Activated CD4-positive, alpha-beta memory T cell treated with anti-CD3 and anti-CD28 coated beads for 36 hours (primary cell): ENCODE measurements at regions not wholly inside any gene's neighbourhood (a gene's known extent, or its start where the extent isn't known, plus 50 kb on each side); places are given as distances from the start of the nearest gene placed in this dataset.

ENCODE experiments used
- CTCF ChIA-PET: fragments of 350-600 bp; sonication (Branson Sonifier 250); formaldehyde crosslinking; loops from one replicate; lab custom pipeline; 2021; ENCODE audit warnings: antibody characterized with exemption, inconsistent platforms; lab: Charles Lee
- POLR2A ChIA-PET: fragments of 350-600 bp; sonication (Branson Sonifier 250); formaldehyde crosslinking; loops from one replicate; lab custom pipeline; 2021; ENCODE audit warnings: antibody characterized with exemption; lab: Charles Lee
- DNase-seq: peaks from one replicate; pipeline ENCODE4 v3.0.0-alpha.2; 2020
- H3K27ac Mint-ChIP-seq: one replicate; pipeline ENCODE4 v1.8.0; 2021; ENCODE audit warnings: mixed read lengths
- H3K27me3 Mint-ChIP-seq: one replicate; pipeline ENCODE4 v1.8.0; 2021; ENCODE audit warnings: mixed read lengths
- H3K36me3 Mint-ChIP-seq: one replicate; pipeline ENCODE4 v1.8.0; 2021; ENCODE audit warnings: mixed read lengths
- H3K4me1 Mint-ChIP-seq: one replicate; pipeline ENCODE4 v1.8.0; 2021; ENCODE audit warnings: low read depth, mixed read lengths
- H3K4me3 Mint-ChIP-seq: one replicate; pipeline ENCODE4 v1.8.0; 2021; ENCODE audit warnings: mild to moderate bottlenecking, mixed read lengths
- H3K9me3 Mint-ChIP-seq: one replicate; pipeline ENCODE4 v1.8.0; 2021; ENCODE audit warnings: mixed read lengths
- intact Hi-C: fragments of 100-400 bp; cut with micrococcal nuclease; formaldehyde crosslinking; loops from one replicate; pipeline ENCODE4 v1.15.1; 2023

DNA sequence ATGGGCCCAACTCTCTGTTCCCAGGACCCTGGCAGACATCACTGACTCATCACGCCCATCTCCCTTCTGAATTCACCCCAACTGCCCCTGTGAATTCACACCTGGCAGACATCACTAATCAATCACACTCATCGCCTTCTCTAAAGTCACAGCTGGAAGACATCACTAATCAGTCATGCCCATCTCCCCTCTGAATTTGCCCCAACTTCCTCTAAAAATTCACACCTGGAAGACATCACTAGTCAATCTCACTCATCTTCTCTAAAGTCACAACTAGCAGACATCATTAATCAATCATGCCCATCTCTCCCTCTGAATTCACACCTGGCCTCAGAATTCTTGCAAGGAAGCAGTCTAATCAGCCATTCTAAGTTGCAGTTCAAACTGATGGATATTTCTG lies 111.1 kb downstream of the FOXA2 start:
- Mint-ChIP-seq H3K27ac (no peak overlapping the region), H3K4me1 (no peaks in the 10 kb centered on the region), H3K9me3 (peaks cover 28% of the 10 kb centered on the region), H3K36me3 (no peaks in the 10 kb centered on the region), H3K27me3 (no peaks in the 10 kb centered on the region), H3K4me3 (no peak overlapping the region)
- POLR2A ChIA-PET, result no interaction called here
- DNase-seq, result no peak
- intact Hi-C loops, result no loop called here
- CTCF ChIA-PET, result no interaction called here

DNA sequence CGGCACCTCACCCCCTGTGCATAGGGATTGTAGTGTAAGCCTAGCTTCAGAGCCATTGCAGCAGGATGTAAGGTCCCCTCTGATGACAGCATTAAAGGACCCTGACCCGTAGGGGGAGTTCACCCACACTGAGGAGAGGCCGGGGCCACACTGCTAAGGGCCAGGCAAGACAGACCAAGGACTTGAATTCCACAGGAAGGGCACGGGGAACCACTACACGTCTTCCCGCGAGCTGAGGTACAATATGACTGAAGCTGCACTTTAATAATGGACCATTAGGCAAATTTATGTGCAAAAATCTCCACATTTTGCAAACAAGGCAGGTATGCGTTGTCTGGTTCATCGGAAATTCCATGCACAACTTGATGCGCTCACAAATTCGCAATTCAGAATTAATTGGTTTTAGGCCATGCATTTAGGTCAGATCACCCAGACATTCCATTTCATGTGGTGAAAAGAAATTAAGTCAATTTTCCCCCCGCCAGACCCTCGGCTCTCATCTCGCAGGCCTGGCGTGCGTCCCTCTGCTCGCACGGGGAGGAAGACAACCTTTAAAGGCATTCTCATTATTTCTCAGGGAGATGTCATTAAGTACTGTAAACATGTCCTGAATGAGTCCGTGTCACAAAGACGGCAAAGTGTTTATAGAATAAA lies 111.8 kb downstream of the FOXA2 start:
- ChIA-PET POLR2A (no interaction called here), CTCF (no interaction called here)
- intact Hi-C loops, result no loop called here

GRCh38 chr20:22471156-22471836 lies 113.1 kb downstream of the FOXA2 start:
- CTCF ChIA-PET, result no interaction called here
- Mint-ChIP-seq H3K4me3 (no peak overlapping the region), H3K36me3 (no peaks in the 10 kb centered on the region), H3K27me3 (no peaks in the 10 kb centered on the region), H3K4me1 (no peaks in the 10 kb centered on the region), H3K9me3 (peaks cover 19% of the 10 kb centered on the region), H3K27ac (no peak overlapping the region)
- no peak for DNase-seq
- intact Hi-C loops, result no loop called here
- POLR2A ChIA-PET, result no interaction called here

More for the DNA sequence above, 111.8 kb downstream of the FOXA2 start:
- Mint-ChIP-seq H3K4me3 (no peak overlapping the region), H3K27ac (no peak overlapping the region), H3K4me1 (no peaks in the 10 kb centered on the region), H3K27me3 (no peaks in the 10 kb centered on the region), H3K9me3 (peaks cover 24% of the 10 kb centered on the region), H3K36me3 (no peaks in the 10 kb centered on the region)
- no peak for DNase-seq

DNA sequence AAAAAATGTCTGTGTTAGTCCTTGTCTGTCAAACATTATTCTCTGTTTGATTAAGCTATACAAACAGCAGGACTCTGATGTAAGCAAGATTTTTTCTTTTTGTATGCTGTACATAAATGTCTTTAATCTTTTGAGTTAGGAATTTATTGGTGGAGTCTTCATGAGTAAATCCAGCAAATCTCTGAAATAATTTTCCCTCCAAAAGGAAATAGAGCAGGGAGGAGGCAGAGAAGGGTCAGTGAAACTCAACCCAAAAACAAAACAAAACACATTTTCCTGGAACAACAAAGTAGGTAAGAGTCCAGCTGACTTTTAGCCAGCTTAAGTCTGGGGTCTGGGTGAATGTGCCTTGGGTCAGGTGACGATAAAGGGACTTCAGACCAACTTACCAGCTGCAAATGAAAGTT lies 113.7 kb downstream of the FOXA2 start:
- Mint-ChIP-seq H3K27me3 (no peaks in the 10 kb centered on the region), H3K27ac (no peak overlapping the region), H3K9me3 (peaks cover 19% of the 10 kb centered on the region), H3K4me3 (no peak overlapping the region), H3K4me1 (no peaks in the 10 kb centered on the region), H3K36me3 (no peaks in the 10 kb centered on the region)
- DNase-seq, result no peak
- CTCF ChIA-PET, result no interaction called here
- POLR2A ChIA-PET, result no interaction called here
- intact Hi-C loops, result no loop called here

- intact Hi-C loops, result no loop called here
- peaks cover 3% of the 10 kb centered on the region for H3K9me3 Mint-ChIP-seq
- no peaks in the 10 kb centered on the region for H3K36me3 Mint-ChIP-seq
These were observed 117.8 kb downstream of the FOXA2 start for GRCh38 chr20:22466447-22467171.

GRCh38 chr20:22465622-22466446 lies 118.5 kb downstream of the FOXA2 start:
- no peaks in the 10 kb centered on the region for H3K4me1 Mint-ChIP-seq
- intact Hi-C loops, result no loop called here
- no peaks in the 10 kb centered on the region for H3K36me3 Mint-ChIP-seq
- peaks cover 3% of the 10 kb centered on the region for H3K9me3 Mint-ChIP-seq
- ChIA-PET CTCF (interaction anchor here (0.7 kb wide), 1 partner anchor 218 kb away, joined by 3 read pairs; no protein-coding TSS in a partner anchor), POLR2A (no interaction called here)
- H3K4me3 Mint-ChIP-seq, result no peak overlapping the region
- H3K27me3 Mint-ChIP-seq, result no peaks in the 10 kb centered on the region
- H3K27ac Mint-ChIP-seq, result no peak overlapping the region
- no peak for DNase-seq

More at GRCh38 chr20:22466447-22467171, 117.8 kb downstream of the FOXA2 start:
- no peak for DNase-seq
- CTCF ChIA-PET, result interaction anchor here (0.7 kb wide), 1 partner anchor 217 kb away, joined by 3 read pairs; no protein-coding TSS in a partner anchor
- Mint-ChIP-seq H3K4me1 (no peaks in the 10 kb centered on the region), H3K4me3 (no peak overlapping the region), H3K27ac (no peak overlapping the region), H3K27me3 (no peaks in the 10 kb centered on the region)
- POLR2A ChIA-PET, result no interaction called here

DNA sequence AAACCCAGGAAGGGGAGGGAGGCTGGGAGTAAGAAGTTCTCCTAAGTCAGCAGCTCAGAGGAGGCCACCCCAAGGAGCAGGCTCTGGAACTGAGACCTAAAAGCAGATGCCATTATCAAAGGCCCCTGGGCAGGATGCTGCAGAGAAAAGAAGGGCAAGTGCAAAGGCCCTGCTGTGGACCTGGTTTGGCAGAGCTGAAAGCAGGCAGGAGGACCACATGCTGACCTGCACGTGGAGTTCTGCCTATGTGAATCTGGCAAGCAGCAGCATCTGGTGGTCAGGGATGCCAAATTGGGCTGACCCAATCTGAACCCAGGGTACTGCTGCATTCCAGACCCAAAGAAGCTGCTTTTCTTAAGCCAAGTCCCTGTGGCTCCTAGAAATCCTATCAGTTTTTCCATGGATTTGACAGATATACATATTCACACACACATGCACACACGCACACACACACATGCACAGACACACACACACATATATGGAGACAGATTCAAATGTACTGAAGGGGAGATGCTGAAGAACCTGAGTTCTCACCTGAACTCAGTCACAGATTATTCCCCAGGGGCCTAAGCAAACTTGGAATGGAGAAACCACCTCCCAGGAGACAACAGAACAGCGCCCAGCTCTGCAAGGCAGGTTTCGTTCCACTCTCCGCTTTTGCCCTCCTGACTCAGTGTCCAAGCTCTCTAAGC lies 119.9 kb downstream of the FOXA2 start:
- no peak for DNase-seq
- Mint-ChIP-seq H3K4me3 (no peak overlapping the region), H3K4me1 (no peaks in the 10 kb centered on the region), H3K36me3 (no peaks in the 10 kb centered on the region), H3K27me3 (no peaks in the 10 kb centered on the region), H3K27ac (no peak overlapping the region), H3K9me3 (peaks cover 3% of the 10 kb centered on the region)
- ChIA-PET CTCF (no interaction called here), POLR2A (no interaction called here)
- intact Hi-C loops, result no loop called here

DNA sequence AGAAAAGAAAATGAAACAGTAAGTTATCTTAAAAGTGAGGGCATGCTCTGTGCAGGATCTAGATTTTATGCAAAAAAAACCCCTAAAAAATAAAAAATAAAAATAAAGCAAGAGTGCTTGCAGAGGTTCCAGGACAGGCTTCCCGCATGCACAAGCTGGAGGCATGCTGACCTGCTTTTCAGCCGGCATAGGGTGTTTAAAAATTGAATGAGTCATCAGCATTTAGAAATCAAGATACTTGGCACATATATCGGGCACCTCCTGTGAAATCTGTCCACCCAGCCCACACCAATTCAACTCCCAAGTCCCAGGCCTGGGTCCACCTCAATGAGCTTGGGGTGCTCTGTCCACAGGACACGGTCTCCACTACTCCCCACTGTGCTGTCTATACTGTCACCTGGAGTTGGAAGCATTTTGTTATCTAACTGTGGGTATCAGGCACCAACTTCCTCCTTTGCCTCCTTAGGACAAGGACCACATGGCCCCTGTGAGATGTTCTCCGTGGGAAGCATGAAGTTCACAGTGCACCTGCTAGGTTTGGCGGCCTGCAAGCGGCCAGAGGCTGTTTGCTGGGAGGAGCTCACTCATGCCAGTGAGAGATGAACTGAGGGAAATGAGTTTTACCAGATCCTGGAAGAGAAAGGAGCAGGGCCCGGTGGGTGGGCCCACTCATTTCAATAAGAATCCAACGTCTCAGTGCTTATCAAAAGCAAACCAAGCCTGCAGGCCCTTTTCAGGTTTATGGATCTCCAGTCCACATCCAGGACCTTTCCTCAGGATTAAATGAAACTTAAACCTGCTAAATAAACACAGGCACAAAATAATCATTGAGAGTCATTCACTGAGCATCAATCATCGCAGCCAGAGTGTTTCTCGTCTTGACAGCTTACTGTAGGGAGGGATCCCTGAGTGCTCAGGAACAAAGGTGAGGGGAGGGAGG lies 121.1 kb downstream of the FOXA2 start:
- H3K9me3 Mint-ChIP-seq, result peaks cover 3% of the 10 kb centered on the region
- POLR2A ChIA-PET, result no interaction called here
- no peaks in the 10 kb centered on the region for H3K4me1 Mint-ChIP-seq
- H3K27me3 Mint-ChIP-seq, result no peaks in the 10 kb centered on the region
- DNase-seq, result no peak
- no peaks in the 10 kb centered on the region for H3K36me3 Mint-ChIP-seq
- H3K4me3 Mint-ChIP-seq, result no peak overlapping the region
- H3K27ac Mint-ChIP-seq, result no peak overlapping the region
- CTCF ChIA-PET, result no interaction called here
- intact Hi-C loops, result no loop called here

DNA sequence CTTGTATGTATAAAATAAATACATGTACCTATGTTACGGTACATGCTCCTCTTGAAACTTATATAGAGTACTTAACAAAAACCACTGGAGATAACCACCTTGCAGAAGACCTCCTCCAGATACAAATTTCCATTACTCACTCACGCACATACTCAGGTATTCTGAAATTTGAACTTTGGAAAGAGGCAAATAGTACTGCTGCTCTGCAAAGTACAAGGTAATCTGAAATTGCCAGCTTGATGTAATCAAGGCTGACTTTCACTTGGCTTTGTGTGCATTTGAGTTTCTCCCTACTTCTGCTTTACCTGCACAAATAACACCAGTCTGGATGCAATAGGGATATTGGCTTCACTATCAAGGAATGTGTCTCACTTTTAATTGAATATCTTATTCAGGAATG lies 123.6 kb downstream of the FOXA2 start:
- Mint-ChIP-seq H3K27ac (no peak overlapping the region), H3K4me3 (no peak overlapping the region), H3K27me3 (no peaks in the 10 kb centered on the region), H3K9me3 (no peaks in the 10 kb centered on the region), H3K36me3 (no peaks in the 10 kb centered on the region), H3K4me1 (no peaks in the 10 kb centered on the region)
- no peak for DNase-seq
- intact Hi-C loops, result no loop called here
- CTCF ChIA-PET, result no interaction called here
- POLR2A ChIA-PET, result no interaction called here

GRCh38 chr20:22460231-22460630 lies 124.1 kb downstream of the FOXA2 start:
- Mint-ChIP-seq H3K4me3 (no peak overlapping the region), H3K36me3 (no peaks in the 10 kb centered on the region), H3K4me1 (no peaks in the 10 kb centered on the region), H3K27me3 (no peaks in the 10 kb centered on the region), H3K27ac (no peak overlapping the region), H3K9me3 (no peaks in the 10 kb centered on the region)
- CTCF ChIA-PET, result no interaction called here
- POLR2A ChIA-PET, result no interaction called here
- no peak for DNase-seq
- intact Hi-C loops, result no loop called here

DNA sequence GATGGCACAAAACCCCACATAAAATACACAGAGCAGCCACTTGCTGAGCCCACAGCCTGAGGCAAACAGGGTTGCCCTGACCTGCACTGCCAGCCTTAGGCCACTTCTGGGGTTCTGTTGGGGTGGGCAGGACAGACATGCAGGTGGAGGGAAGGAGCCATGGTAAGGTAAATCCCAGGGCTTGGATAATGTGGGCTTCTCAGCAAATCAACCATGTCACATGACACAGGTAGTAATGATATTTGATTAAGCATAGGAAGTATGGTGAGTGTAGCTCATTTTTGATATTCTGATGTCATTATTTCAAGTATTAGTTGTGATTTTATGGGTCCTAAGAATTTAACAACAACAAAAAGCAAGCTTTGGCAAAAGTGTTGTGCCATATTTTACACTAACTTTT lies 124.6 kb downstream of the FOXA2 start:
- Mint-ChIP-seq H3K4me1 (no peaks in the 10 kb centered on the region), H3K4me3 (no peak overlapping the region), H3K36me3 (no peaks in the 10 kb centered on the region), H3K27ac (no peak overlapping the region), H3K9me3 (no peaks in the 10 kb centered on the region), H3K27me3 (no peaks in the 10 kb centered on the region)
- CTCF ChIA-PET, result interaction anchor here (0.8 kb wide), 1 partner anchor 1376 kb away, joined by 3 read pairs; no protein-coding TSS in a partner anchor
- DNase-seq, result no peak
- intact Hi-C loops, result no loop called here
- POLR2A ChIA-PET, result no interaction called here
